ENCODE measurements at regions not wholly inside any gene's neighbourhood (a gene's known extent, or its start where the extent isn't known, plus 50 kb on each side); places are given as distances from the start of the nearest gene placed in this dataset.

DNA sequence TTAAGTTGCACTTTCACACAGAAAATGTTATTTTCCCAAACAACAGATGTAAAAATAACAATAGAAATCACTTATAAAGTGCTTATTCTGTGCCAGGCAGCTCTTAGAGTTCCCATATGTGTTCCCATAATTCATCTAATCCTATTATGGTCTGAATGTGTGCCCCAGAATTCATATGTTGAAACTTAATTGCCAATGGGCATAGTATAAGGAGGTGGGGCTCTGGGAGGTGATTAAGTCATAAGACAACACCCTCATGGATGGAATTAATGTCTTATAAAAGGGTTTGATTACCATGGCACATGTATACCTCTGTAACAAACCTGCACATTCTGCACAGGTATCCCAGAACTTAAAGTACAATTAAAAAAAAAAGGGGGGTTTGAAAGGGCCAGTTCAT lies 92.7 kb downstream of the FZD1 start:
- TF ChIP-seq NCOA4 (IDR thresholded peaks at IDR 0.05; ENCODE audit: partially characterized antibody) (no peak), MEF2D (tag; conservative IDR thresholded peaks at IDR 0.05; ENCODE audit: low read depth) (no peak), RCOR1 (IDR thresholded peaks at IDR 0.05; ENCODE audit: borderline replicate concordance in 1 of 2, low read depth in 2 of 2, low read length in 2 of 2) (no peak), HDGF (IDR thresholded peaks at IDR 0.05) (no peak), BCL6 (CRISPR knock-in tag; IDR thresholded peaks at IDR 0.05) (no peak), PURB (CRISPR knock-in tag; IDR thresholded peaks at IDR 0.05; ENCODE audit: low read depth) (no peak)
- TF ChIP-seq, protein P1, sequence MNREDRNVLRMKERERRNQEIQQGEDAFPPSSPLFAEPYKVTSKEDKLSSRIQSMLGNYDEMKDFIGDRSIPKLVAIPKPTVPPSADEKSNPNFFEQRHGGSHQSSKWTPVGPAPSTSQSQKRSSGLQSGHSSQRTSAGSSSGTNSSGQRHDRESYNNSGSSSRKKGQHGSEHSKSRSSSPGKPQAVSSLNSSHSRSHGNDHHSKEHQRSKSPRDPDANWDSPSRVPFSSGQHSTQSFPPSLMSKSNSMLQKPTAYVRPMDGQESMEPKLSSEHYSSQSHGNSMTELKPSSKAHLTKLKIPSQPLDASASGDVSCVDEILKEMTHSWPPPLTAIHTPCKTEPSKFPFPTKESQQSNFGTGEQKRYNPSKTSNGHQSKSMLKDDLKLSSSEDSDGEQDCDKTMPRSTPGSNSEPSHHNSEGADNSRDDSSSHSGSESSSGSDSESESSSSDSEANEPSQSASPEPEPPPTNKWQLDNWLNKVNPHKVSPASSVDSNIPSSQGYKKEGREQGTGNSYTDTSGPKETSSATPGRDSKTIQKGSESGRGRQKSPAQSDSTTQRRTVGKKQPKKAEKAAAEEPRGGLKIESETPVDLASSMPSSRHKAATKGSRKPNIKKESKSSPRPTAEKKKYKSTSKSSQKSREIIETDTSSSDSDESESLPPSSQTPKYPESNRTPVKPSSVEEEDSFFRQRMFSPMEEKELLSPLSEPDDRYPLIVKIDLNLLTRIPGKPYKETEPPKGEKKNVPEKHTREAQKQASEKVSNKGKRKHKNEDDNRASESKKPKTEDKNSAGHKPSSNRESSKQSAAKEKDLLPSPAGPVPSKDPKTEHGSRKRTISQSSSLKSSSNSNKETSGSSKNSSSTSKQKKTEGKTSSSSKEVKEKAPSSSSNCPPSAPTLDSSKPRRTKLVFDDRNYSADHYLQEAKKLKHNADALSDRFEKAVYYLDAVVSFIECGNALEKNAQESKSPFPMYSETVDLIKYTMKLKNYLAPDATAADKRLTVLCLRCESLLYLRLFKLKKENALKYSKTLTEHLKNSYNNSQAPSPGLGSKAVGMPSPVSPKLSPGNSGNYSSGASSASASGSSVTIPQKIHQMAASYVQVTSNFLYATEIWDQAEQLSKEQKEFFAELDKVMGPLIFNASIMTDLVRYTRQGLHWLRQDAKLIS (CRISPR knock-in tag; IDR thresholded peaks at IDR 0.05) = no peak
- TF ChIP-seq, protein P2, sequence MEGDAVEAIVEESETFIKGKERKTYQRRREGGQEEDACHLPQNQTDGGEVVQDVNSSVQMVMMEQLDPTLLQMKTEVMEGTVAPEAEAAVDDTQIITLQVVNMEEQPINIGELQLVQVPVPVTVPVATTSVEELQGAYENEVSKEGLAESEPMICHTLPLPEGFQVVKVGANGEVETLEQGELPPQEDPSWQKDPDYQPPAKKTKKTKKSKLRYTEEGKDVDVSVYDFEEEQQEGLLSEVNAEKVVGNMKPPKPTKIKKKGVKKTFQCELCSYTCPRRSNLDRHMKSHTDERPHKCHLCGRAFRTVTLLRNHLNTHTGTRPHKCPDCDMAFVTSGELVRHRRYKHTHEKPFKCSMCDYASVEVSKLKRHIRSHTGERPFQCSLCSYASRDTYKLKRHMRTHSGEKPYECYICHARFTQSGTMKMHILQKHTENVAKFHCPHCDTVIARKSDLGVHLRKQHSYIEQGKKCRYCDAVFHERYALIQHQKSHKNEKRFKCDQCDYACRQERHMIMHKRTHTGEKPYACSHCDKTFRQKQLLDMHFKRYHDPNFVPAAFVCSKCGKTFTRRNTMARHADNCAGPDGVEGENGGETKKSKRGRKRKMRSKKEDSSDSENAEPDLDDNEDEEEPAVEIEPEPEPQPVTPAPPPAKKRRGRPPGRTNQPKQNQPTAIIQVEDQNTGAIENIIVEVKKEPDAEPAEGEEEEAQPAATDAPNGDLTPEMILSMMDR (IDR thresholded peaks at IDR 0.05 in 2 of 3, conservative IDR thresholded peaks at IDR 0.05 in 1 of 3; ENCODE audit: insufficient read depth in 2 of 3, low read depth in 1 of 3, low read length in 3 of 3) = no peak
